ENCODE measurements at regions not wholly inside any gene's neighbourhood (a gene's known extent, or its start where the extent isn't known, plus 50 kb on each side); places are given as distances from the start of the nearest gene placed in this dataset.

DNA sequence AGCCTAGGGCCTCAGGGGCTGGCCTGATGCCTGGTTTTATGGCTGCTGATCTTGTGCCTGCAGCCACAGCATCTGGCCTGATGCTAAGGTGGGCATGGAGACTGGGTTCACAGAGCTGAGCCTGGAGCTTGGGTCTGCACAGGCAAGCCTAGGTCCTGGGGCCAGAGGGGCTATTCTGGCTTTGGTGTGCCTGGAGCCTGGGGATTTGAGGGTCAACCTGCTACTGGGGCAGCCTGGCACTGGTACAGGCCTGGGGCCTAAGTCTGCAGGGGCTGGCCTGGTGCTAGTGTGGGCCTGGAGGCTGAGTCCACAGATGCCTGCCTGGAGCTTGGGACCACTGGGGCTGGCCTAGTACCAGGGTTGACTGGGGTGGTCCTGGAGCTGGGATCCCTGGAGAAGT lies 481.8 kb upstream of the GHITM start:
- TF ChIP-seq, protein P1, sequence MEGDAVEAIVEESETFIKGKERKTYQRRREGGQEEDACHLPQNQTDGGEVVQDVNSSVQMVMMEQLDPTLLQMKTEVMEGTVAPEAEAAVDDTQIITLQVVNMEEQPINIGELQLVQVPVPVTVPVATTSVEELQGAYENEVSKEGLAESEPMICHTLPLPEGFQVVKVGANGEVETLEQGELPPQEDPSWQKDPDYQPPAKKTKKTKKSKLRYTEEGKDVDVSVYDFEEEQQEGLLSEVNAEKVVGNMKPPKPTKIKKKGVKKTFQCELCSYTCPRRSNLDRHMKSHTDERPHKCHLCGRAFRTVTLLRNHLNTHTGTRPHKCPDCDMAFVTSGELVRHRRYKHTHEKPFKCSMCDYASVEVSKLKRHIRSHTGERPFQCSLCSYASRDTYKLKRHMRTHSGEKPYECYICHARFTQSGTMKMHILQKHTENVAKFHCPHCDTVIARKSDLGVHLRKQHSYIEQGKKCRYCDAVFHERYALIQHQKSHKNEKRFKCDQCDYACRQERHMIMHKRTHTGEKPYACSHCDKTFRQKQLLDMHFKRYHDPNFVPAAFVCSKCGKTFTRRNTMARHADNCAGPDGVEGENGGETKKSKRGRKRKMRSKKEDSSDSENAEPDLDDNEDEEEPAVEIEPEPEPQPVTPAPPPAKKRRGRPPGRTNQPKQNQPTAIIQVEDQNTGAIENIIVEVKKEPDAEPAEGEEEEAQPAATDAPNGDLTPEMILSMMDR (IDR thresholded peaks at IDR 0.05 in 2 of 3, conservative IDR thresholded peaks at IDR 0.05 in 1 of 3; ENCODE audit: borderline replicate concordance in 1 of 3, insufficient read depth in 1 of 3, low read depth in 2 of 3, low read length in 2 of 3) = no peak
- TF ChIP-seq POLR2A (IDR thresholded peaks at IDR 0.05; ENCODE audit: borderline replicate concordance, extremely low read depth, insufficient read depth, insufficient read length) (no peak), TCF7L2 (IDR thresholded peaks at IDR 0.05; ENCODE audit: borderline replicate concordance, extremely low read depth, insufficient read depth, insufficient read length) (no peak), ZBTB33 (IDR thresholded peaks at IDR 0.05; ENCODE audit: extremely low read depth, insufficient replicate concordance, low read length) (no peak), FOSL1 (IDR thresholded peaks at IDR 0.05; ENCODE audit: low read depth) (no peak), RAD21 (IDR thresholded peaks at IDR 0.05; ENCODE audit: low read depth) (no peak), EZH2 (IDR thresholded peaks at IDR 0.05) (no peak), EZH2phosphoT487 (IDR thresholded peaks at IDR 0.05; ENCODE audit: borderline replicate concordance) (no peak), ELF1 (IDR thresholded peaks at IDR 0.05; ENCODE audit: borderline replicate concordance, low read depth) (no peak), JUND (IDR thresholded peaks at IDR 0.05) (no peak)

Measured in HCT116 (cell line).